Heart left ventricle (tissue), 16 donors: ENCODE measurements at regions not wholly inside any gene's neighbourhood (a gene's known extent, or its start where the extent isn't known, plus 50 kb on each side); places are given as distances from the start of the nearest gene placed in this dataset.

Experiments
- ATAC-seq, 4 donors: fragments of 200-7000 bp; cut with Tn5 transposase; one replicate each; pipeline ENCODE4 v1.9.1; 2020 to 2022; ENCODE audit warnings: moderate library complexity in 4 of 4, mild to moderate bottlenecking in 3 of 4, moderate number of reproducible peaks in 1 of 4
- DNase-seq, 5 donors: peaks; one replicate each; pipeline ENCODE4 v3.0.0-alpha.2; 2020
- H3K27ac ChIP-seq, 12 donors: fragments of 200-600 bp; sonication (generic) in 4 of 12; one replicate each; pipeline versions ENCODE4 v1.5.0 to v1.8.0; 2016 to 2022; ENCODE audit warnings: mild to moderate bottlenecking in 2 of 12
- H3K27me3 ChIP-seq, 9 donors: fragments of 200-600 bp; sonication (generic) in 2 of 9; one replicate each; pipeline versions ENCODE4 v1.5.1 to v1.8.0; 2016 to 2022; ENCODE audit warnings: mild to moderate bottlenecking in 3 of 9
- H3K36me3 ChIP-seq, 9 donors: fragments of 200-600 bp; sonication (generic) in 2 of 9; one replicate each; pipeline versions ENCODE4 v1.5.0 to v1.8.0; 2018 to 2022; ENCODE audit warnings: mild to moderate bottlenecking in 2 of 9
- H3K4me1 ChIP-seq, 12 donors: fragments of 200-600 bp; sonication (generic) in 4 of 12; one replicate each; pipeline versions ENCODE4 v1.5.0 to v1.8.0; 2016 to 2022; ENCODE audit warnings: mild to moderate bottlenecking in 3 of 12
- H3K4me3 ChIP-seq, 12 donors: fragments of 200-600 bp; sonication (generic) in 4 of 12; one replicate each; pipeline versions ENCODE4 v1.5.0 to v1.8.0; 2017 to 2022; ENCODE audit warnings: mild to moderate bottlenecking in 9 of 12, moderate library complexity in 4 of 12
- H3K9me3 ChIP-seq, 12 donors: fragments of 200-600 bp; sonication (generic) in 4 of 12; one replicate each; pipeline versions ENCODE4 v1.5.0 to v1.8.0; 2016 to 2022; ENCODE audit warnings: mild to moderate bottlenecking in 1 of 12
- CTCF ChIP-seq, 12 donors: fragments of 200-600 bp; sonication (generic) in 4 of 12; IDR thresholded peaks; one replicate each; pipeline versions ENCODE4 v1.5.0 to v1.8.0; 2018 to 2022; ENCODE audit warnings: antibody characterized with exemption in 12 of 12, mild to moderate bottlenecking in 5 of 12
- POLR2A ChIP-seq, 2 donors: fragments of 450-650 bp; IDR thresholded peaks; one replicate each; pipeline ENCODE4 v1.6.1; 2017; ENCODE audit warnings: antibody characterized with exemption in 2 of 2, mild to moderate bottlenecking in 2 of 2, moderate library complexity in 2 of 2
- WGBS, 4 donors: extraction: QIAGEN DNeasy Blood & Tissue Kit in 2 of 4; methylation state at CpG; one replicate each; pipeline versions ENCODE4 v1.1.5 to v1.1.7; 2013 to 2018; 5-methylcytosine and 5-hydroxymethylcytosine counted together
- intact Hi-C, 10 donors: fragments of 100-400 bp; cut with DNase I; formaldehyde crosslinking; loops; one replicate each; pipeline versions ENCODE4 v1.11.1 to v1.14.2; 2022
- donor health status: ischemic (EF 13 %, LVEDD 7.1; RV severe dilation, severe dysfunction).
- donor health status: healthy with polysubstance abuse.
- donor health status: DM: no; HTN: yes; CAD: no.
- donor health status: DM: no; HTN: no; CAD: no.
- donor health status: ischemic (EF 25% LVEDD 6.9; RV normal size, moderate dysfunction).
- donor health status: ischemic (EF 25% LVEDD 5.7; RV mildly dilated, moderate dysfunction).
- donor health status: healthy.
- donor health status: DM: yes; HTN: yes; CAD: no.
- donor health status: ischemic (EF 35%, LVEDD 5.7; RV mildly dilated, moderate dysfunction).
- donor health status: nonischemic (EF 11% LVEDD 7.7; RV severe dilation, severe dysfunction).
- donor health status: DM: yes; HTN: yes; CAD: no.
- donor health status: PGD.
- donor health status: ischemic (EF 29% LVEDD 5.4; RV normal size, mild dysfunction).
- donor health status: nonischemic (EF 23%, LVEDD 6.1; RV moderate dilation, normal function).

GRCh38 chr20:57076152-57076652 lies 190.2 kb downstream of the BMP7 start:
- Histone ChIP-seq H3K27ac (no peak overlapping the region), H3K9me3 (peaks cover 0 to 38% (median 22%) of the 10 kb centered on the region in 12 donors), H3K4me3 (no peak overlapping the region), H3K36me3 (no peaks in the 10 kb centered on the region), H3K27me3 (peaks cover 0 to 29% (median 13%) of the 10 kb centered on the region in 9 donors), H3K4me1 (no peaks in the 10 kb centered on the region)
- intact Hi-C loops = no loop called here
- no peak for ATAC-seq
- no peak for TF ChIP-seq CTCF (IDR thresholded peaks at IDR 0.05)
- TF ChIP-seq POLR2A (IDR thresholded peaks at IDR 0.05) = no peak
- WGBS, 4 donors = 71 to 79% (median 76%) methylated on average over 11 of the region's 11 CpGs
- DNase-seq = no peak

- intact Hi-C loops = no loop called here
- H3K36me3 ChIP-seq = no peaks in the 10 kb centered on the region
- DNase-seq = no peak
- H3K27me3 ChIP-seq = peaks cover 0 to 25% (median 7%) of the 10 kb centered on the region in 9 donors
- no peak for ATAC-seq
- no peak overlapping the region for H3K4me3 ChIP-seq
- TF ChIP-seq CTCF (IDR thresholded peaks at IDR 0.05) (no peak), POLR2A (IDR thresholded peaks at IDR 0.05) (no peak)
- H3K9me3 ChIP-seq = peaks cover 0 to 38% (median 22%) of the 10 kb centered on the region in 12 donors
- no peaks in the 10 kb centered on the region for H3K4me1 ChIP-seq
- WGBS, 4 donors = 57 to 66% (median 64%) methylated on average over 3 of the region's 3 CpGs
- H3K27ac ChIP-seq = no peak overlapping the region
Measured at GRCh38 chr20:57076951-57077350, 189.5 kb downstream of the BMP7 start.

- no peaks in the 10 kb centered on the region for H3K36me3 ChIP-seq
- TF ChIP-seq CTCF (IDR thresholded peaks at IDR 0.05) (no peak), POLR2A (IDR thresholded peaks at IDR 0.05) (no peak)
- H3K27ac ChIP-seq = no peak overlapping the region
- ATAC-seq = no peak
- H3K4me3 ChIP-seq = no peak overlapping the region
- intact Hi-C loops = no loop called here
- DNase-seq = no peak
- WGBS, 4 donors = 70 to 87% (median 79%) methylated on average over 1 of the region's 1 CpG
- peaks cover 0 to 21% (median 0%) of the 10 kb centered on the region in 9 donors for H3K27me3 ChIP-seq
- no peaks in the 10 kb centered on the region for H3K4me1 ChIP-seq
- H3K9me3 ChIP-seq = peaks cover 0 to 38% (median 22%) of the 10 kb centered on the region in 12 donors
Measured at GRCh38 chr20:57078116-57078515, 188.3 kb downstream of the BMP7 start.

GRCh38 chr20:57079031-57080005 lies 187.1 kb downstream of the BMP7 start:
- DNase-seq (no peak), ATAC-seq (no peak)
- WGBS, 4 donors = 44 to 76% (median 70%) methylated on average over 2 of the region's 2 CpGs
- intact Hi-C loops = loop anchor here in 2 of 10 donors (5.0 to 10.0 kb wide), 2 partner anchors 248 to 415 kb away; partner anchors contain the start of gene SPO11 (in 1 of the 2)
- Histone ChIP-seq H3K9me3 (peaks cover 0 to 38% (median 22%) of the 10 kb centered on the region in 12 donors), H3K4me1 (no peaks in the 10 kb centered on the region), H3K27ac (no peak overlapping the region), H3K27me3 (peaks cover 0 to 11% (median 0%) of the 10 kb centered on the region in 9 donors), H3K36me3 (no peaks in the 10 kb centered on the region), H3K4me3 (no peak overlapping the region)
- TF ChIP-seq CTCF (IDR thresholded peaks at IDR 0.05) = no peak
